NCI-H82 treated with DMSO at 0.1 percent for 48 hours (cell line): ENCODE measurements at regions not wholly inside any gene's neighbourhood (a gene's known extent, or its start where the extent isn't known, plus 50 kb on each side); places are given as distances from the start of the nearest gene placed in this dataset.

Experiments
- DNase-seq: peaks from one replicate; lab custom pipeline; 2025; ENCODE audit not compliant: unreplicated experiment; lab: John Stamatoyannopoulos, UW

- no peak for DNase-seq
Measured at GRCh38 chr6:25035512-25036435, 100.0 kb upstream of the RIPOR2 start.

- no peak for DNase-seq
Measured at GRCh38 chr6:25036461-25036860, 100.7 kb upstream of the RIPOR2 start.

GRCh38 chr6:25038300-25038699 is 102.5 kb upstream of the RIPOR2 start:
- no peak for DNase-seq

- DNase-seq = no peak
Measured at GRCh38 chr6:25038999-25039398, 103.2 kb upstream of the RIPOR2 start.

- no peak for DNase-seq
Measured at GRCh38 chr6:25041485-25042035, 105.8 kb upstream of the RIPOR2 start.

GRCh38 chr6:25042036-25042521 is 106.3 kb upstream of the RIPOR2 start:
- no peak for DNase-seq

- no peak for DNase-seq
Measured at GRCh38 chr6:25042536-25042935, 106.8 kb upstream of the RIPOR2 start.

- no peak for DNase-seq
Measured at GRCh38 chr6:25042984-25043725, 107.4 kb upstream of the RIPOR2 start.

- DNase-seq = no peak
Measured at GRCh38 chr6:25043892-25044291, 108.1 kb upstream of the RIPOR2 start.

GRCh38 chr6:25046942-25047341 is 111.2 kb upstream of the RIPOR2 start:
- no peak for DNase-seq

GRCh38 chr6:25050356-25050755 is 114.6 kb upstream of the RIPOR2 start:
- no peak for DNase-seq

GRCh38 chr6:25051083-25051482 is 115.3 kb upstream of the RIPOR2 start:
- DNase-seq = no peak

GRCh38 chr6:25052181-25052580 is 116.4 kb upstream of the RIPOR2 start:
- no peak for DNase-seq

GRCh38 chr6:25053875-25054371 is 118.2 kb upstream of the RIPOR2 start:
- no peak for DNase-seq

- no peak for DNase-seq
Measured at GRCh38 chr6:25054469-25054868, 118.7 kb upstream of the RIPOR2 start.

- DNase-seq = no peak
Measured at GRCh38 chr6:25056130-25056529, 120.4 kb upstream of the RIPOR2 start.

GRCh38 chr6:25057111-25057905 is 121.5 kb upstream of the RIPOR2 start:
- no peak for DNase-seq

- DNase-seq = no peak
Measured at GRCh38 chr6:25058441-25058840, 122.7 kb upstream of the RIPOR2 start.

- DNase-seq = no peak
Measured at GRCh38 chr6:25058941-25059340, 123.2 kb upstream of the RIPOR2 start.

- no peak for DNase-seq
Measured at GRCh38 chr6:25060522-25060921, 124.8 kb upstream of the RIPOR2 start.
